Parathyroid adenoma (tissue), 2 donors: ENCODE measurements at regions not wholly inside any gene's neighbourhood (a gene's known extent, or its start where the extent isn't known, plus 50 kb on each side); places are given as distances from the start of the nearest gene placed in this dataset.

Experiments used
- H2AFZ ChIP-seq: fragments of 300-600 bp; sonication (generic); one replicate; pipeline ENCODE4 v1.7.0; 2017; ENCODE audit warnings: antibody characterized with exemption, mild to moderate bottlenecking
- H3K27ac ChIP-seq: fragments of 300-600 bp; sonication (generic); one replicate; pipeline ENCODE4 v1.7.0; 2017
- H3K27me3 ChIP-seq: fragments of 300-600 bp; sonication (generic); one replicate; pipeline ENCODE4 v1.7.0; 2017; ENCODE audit warnings: low read length; ENCODE audit not compliant: control insufficient read depth, insufficient read depth
- H3K36me3 ChIP-seq: fragments of 300-600 bp; sonication (generic); one replicate; pipeline ENCODE4 v1.7.0; 2017; ENCODE audit warnings: low read length; ENCODE audit not compliant: control insufficient read depth, insufficient read depth
- H3K4me1 ChIP-seq: fragments of 300-600 bp; sonication (generic); one replicate; pipeline ENCODE4 v1.7.0; 2017; ENCODE audit warnings: control low read depth
- H3K4me2 ChIP-seq: fragments of 300-600 bp; sonication (generic); one replicate; pipeline ENCODE4 v1.7.0; 2017; ENCODE audit warnings: low read length
- H3K4me3 ChIP-seq: fragments of 300-600 bp; sonication (generic); one replicate; pipeline ENCODE4 v1.7.0; 2017; ENCODE audit warnings: low read depth, low read length
- H3K79me2 ChIP-seq: fragments of 300-600 bp; sonication (generic); one replicate; pipeline ENCODE4 v1.7.0; 2017; ENCODE audit warnings: control low read depth
- H3K9ac ChIP-seq: fragments of 300-600 bp; sonication (generic); one replicate; pipeline ENCODE4 v1.7.0; 2017; ENCODE audit warnings: mild to moderate bottlenecking
- H3K9me3 ChIP-seq: fragments of 300-600 bp; sonication (generic); one replicate; pipeline ENCODE4 v1.7.0; 2017; ENCODE audit warnings: low read length; ENCODE audit not compliant: control insufficient read depth
- CTCF ChIP-seq: fragments of 300-600 bp; sonication (generic); IDR thresholded peaks from one replicate; pipeline ENCODE4 v1.7.0; 2017; ENCODE audit warnings: antibody characterized with exemption, mild to moderate bottlenecking
- donor health status: primary hyperparathyroidism.

GRCh38 chr9:81058782-81059181 lies 630.6 kb downstream of the TLE1 start:
- Histone ChIP-seq H3K9ac (no peak overlapping the region), H3K27me3 (no peaks in the 10 kb centered on the region), H2AFZ (no peak overlapping the region), H3K9me3 (no peaks in the 10 kb centered on the region), H3K4me3 (no peak overlapping the region), H3K79me2 (no peaks in the 10 kb centered on the region), H3K36me3 (no peaks in the 10 kb centered on the region), H3K4me1 (no peaks in the 10 kb centered on the region), H3K4me2 (no peak overlapping the region), H3K27ac (no peak overlapping the region)
- no peak for TF ChIP-seq CTCF

- H3K4me1 ChIP-seq = no peaks in the 10 kb centered on the region
- H3K9ac ChIP-seq = no peak overlapping the region
- TF ChIP-seq CTCF = no peak
- no peaks in the 10 kb centered on the region for H3K9me3 ChIP-seq
- no peaks in the 10 kb centered on the region for H3K27me3 ChIP-seq
- no peak overlapping the region for H3K27ac ChIP-seq
- H2AFZ ChIP-seq = no peak overlapping the region
- no peaks in the 10 kb centered on the region for H3K79me2 ChIP-seq
- no peaks in the 10 kb centered on the region for H3K36me3 ChIP-seq
- H3K4me3 ChIP-seq = no peak overlapping the region
- H3K4me2 ChIP-seq = no peak overlapping the region
Measured at GRCh38 chr9:81053298-81054025, 635.9 kb downstream of the TLE1 start.

- no peaks in the 10 kb centered on the region for H3K36me3 ChIP-seq
- H3K4me3 ChIP-seq = no peak overlapping the region
- H3K9ac ChIP-seq = no peak overlapping the region
- no peak overlapping the region for H2AFZ ChIP-seq
- H3K27ac ChIP-seq = no peak overlapping the region
- H3K27me3 ChIP-seq = no peaks in the 10 kb centered on the region
- H3K9me3 ChIP-seq = no peaks in the 10 kb centered on the region
- no peak overlapping the region for H3K4me2 ChIP-seq
- TF ChIP-seq CTCF = no peak
- H3K79me2 ChIP-seq = no peaks in the 10 kb centered on the region
- H3K4me1 ChIP-seq = no peaks in the 10 kb centered on the region
Measured at GRCh38 chr9:81052846-81053245, 636.5 kb downstream of the TLE1 start.

- H3K4me3 ChIP-seq = no peak overlapping the region
- no peaks in the 10 kb centered on the region for H3K36me3 ChIP-seq
- H3K9me3 ChIP-seq = no peaks in the 10 kb centered on the region
- no peak for TF ChIP-seq CTCF
- H3K27me3 ChIP-seq = no peaks in the 10 kb centered on the region
- H3K4me2 ChIP-seq = no peak overlapping the region
- H3K79me2 ChIP-seq = no peaks in the 10 kb centered on the region
- H3K27ac ChIP-seq = no peak overlapping the region
- H3K9ac ChIP-seq = no peak overlapping the region
- no peaks in the 10 kb centered on the region for H3K4me1 ChIP-seq
- H2AFZ ChIP-seq = no peak overlapping the region
Measured at GRCh38 chr9:81047280-81047679, 642.1 kb downstream of the TLE1 start.

- Histone ChIP-seq H3K4me3 (no peak overlapping the region), H3K79me2 (no peaks in the 10 kb centered on the region), H2AFZ (no peak overlapping the region), H3K4me1 (no peaks in the 10 kb centered on the region), H3K9ac (no peak overlapping the region), H3K27me3 (no peaks in the 10 kb centered on the region), H3K27ac (no peak overlapping the region), H3K36me3 (no peaks in the 10 kb centered on the region), H3K4me2 (no peak overlapping the region), H3K9me3 (no peaks in the 10 kb centered on the region)
- TF ChIP-seq CTCF = no peak
Measured at GRCh38 chr9:81045658-81046057, 643.7 kb downstream of the TLE1 start.
